GM04503 (cell line): ENCODE measurements at regions not wholly inside any gene's neighbourhood (a gene's known extent, or its start where the extent isn't known, plus 50 kb on each side); places are given as distances from the start of the nearest gene placed in this dataset.

Experiments used
- DNase-seq: peaks from one replicate; pipeline ENCODE4 v3.0.0-alpha.2; 2012; ENCODE audit warnings: low read depth

GRCh38 chr5:71948206-71948605, 159.1 kb upstream of the MAP1B start:
- DNase-seq = no peak

GRCh38 chr5:71949772-71950171, 157.5 kb upstream of the MAP1B start:
- DNase-seq = no peak

GRCh38 chr5:71953866-71954265, 153.4 kb upstream of the MAP1B start:
- no peak for DNase-seq

- no peak for DNase-seq
These were observed 152.9 kb upstream of the MAP1B start for GRCh38 chr5:71954329-71954728.

- DNase-seq = no peak
These were observed 151.6 kb upstream of the MAP1B start for GRCh38 chr5:71955723-71956122.

- no peak for DNase-seq
These were observed 149.9 kb upstream of the MAP1B start for GRCh38 chr5:71957292-71957898.

- DNase-seq = no peak
These were observed 147.1 kb upstream of the MAP1B start for GRCh38 chr5:71960195-71960594.

GRCh38 chr5:71961786-71962185, 145.5 kb upstream of the MAP1B start:
- DNase-seq = no peak

- no peak for DNase-seq
These were observed 137.8 kb upstream of the MAP1B start for GRCh38 chr5:71969460-71969859.

- no peak for DNase-seq
These were observed 135.4 kb upstream of the MAP1B start for GRCh38 chr5:71971862-71972261.

GRCh38 chr5:71972777-71973473, 134.3 kb upstream of the MAP1B start:
- no peak for DNase-seq

- DNase-seq = no peak
These were observed 133.7 kb upstream of the MAP1B start for GRCh38 chr5:71973563-71973962.

- DNase-seq = no peak
These were observed 133.1 kb upstream of the MAP1B start for GRCh38 chr5:71974165-71974564.

GRCh38 chr5:71974622-71975021, 132.7 kb upstream of the MAP1B start:
- no peak for DNase-seq

GRCh38 chr5:71976449-71976848, 130.8 kb upstream of the MAP1B start:
- no peak for DNase-seq

GRCh38 chr5:71977311-71977710, 130.0 kb upstream of the MAP1B start:
- DNase-seq = no peak

GRCh38 chr5:71978216-71978615, 129.1 kb upstream of the MAP1B start:
- no peak for DNase-seq

- DNase-seq = no peak
These were observed 124.4 kb upstream of the MAP1B start for GRCh38 chr5:71982717-71983395.

GRCh38 chr5:71986101-71986500, 121.2 kb upstream of the MAP1B start:
- DNase-seq = no peak

GRCh38 chr5:71988808-71989207, 118.5 kb upstream of the MAP1B start:
- DNase-seq = no peak

- DNase-seq = no peak
These were observed 113.7 kb upstream of the MAP1B start for GRCh38 chr5:71993600-71993999.

GRCh38 chr5:71996789-71997188, 110.5 kb upstream of the MAP1B start:
- DNase-seq = no peak

GRCh38 chr5:71998746-71999145, 108.5 kb upstream of the MAP1B start:
- no peak for DNase-seq

GRCh38 chr5:72000707-72001106, 106.6 kb upstream of the MAP1B start:
- DNase-seq = no peak
